ENCODE measurements at regions not wholly inside any gene's neighbourhood (a gene's known extent, or its start where the extent isn't known, plus 50 kb on each side); places are given as distances from the start of the nearest gene placed in this dataset.

GRCh38 chr11:70001246-70001645 is 76.9 kb upstream of the ANO1 start:
- TF ChIP-seq CTCF (IDR thresholded peaks at IDR 0.05; ENCODE audit: poor library complexity) (no peak), EZH2phosphoT487 (IDR thresholded peaks at IDR 0.05; ENCODE audit: low read depth, severe bottlenecking, unreplicated experiment) (no peak), EZH2 (IDR thresholded peaks at IDR 0.05; ENCODE audit: borderline replicate concordance) (no peak)

Data from hepatocyte (in vitro differentiated cells).